ENCODE measurements at regions not wholly inside any gene's neighbourhood (a gene's known extent, or its start where the extent isn't known, plus 50 kb on each side); places are given as distances from the start of the nearest gene placed in this dataset.

GRCh38 chr4:38606587-38606905 lies 57.5 kb upstream of the KLF3 start:
- Histone ChIP-seq H3K27me3 (ENCODE audit: insufficient read depth, low read depth, low read length) (no peaks in the 10 kb centered on the region), H4K20me1 (ENCODE audit: insufficient read depth) (no peaks in the 10 kb centered on the region), H3F3A (ENCODE audit: insufficient read depth, low read length, poor library complexity, severe bottlenecking) (no peaks in the 10 kb centered on the region), H3K4me3 (ENCODE audit: low read length) (no peak overlapping the region), H3K9me3 (ENCODE audit: low read length) (no peaks in the 10 kb centered on the region), H3K27ac (ENCODE audit: low read length) (no peak overlapping the region), H3K4me2 (ENCODE audit: low read length) (no peak overlapping the region), H3K79me2 (replicated peaks; ENCODE audit: insufficient read depth, low read length) (no peaks in the 10 kb centered on the region), H3K36me3 (ENCODE audit: insufficient read depth, low read length) (no peaks in the 10 kb centered on the region), H2AFZ (ENCODE audit: low read depth, low read length) (no peak overlapping the region), H3K9ac (ENCODE audit: low read length) (no peak overlapping the region), H3K9me2 (ENCODE audit: insufficient read depth, low read length) (no peaks in the 10 kb centered on the region)
- no peak for TF ChIP-seq CTCF (IDR thresholded peaks at IDR 0.05; ENCODE audit: poor library complexity, severe bottlenecking)
- no peak for TF ChIP-seq TAF1 (IDR thresholded peaks at IDR 0.05; ENCODE audit: low read depth)
- TF ChIP-seq EZH2 (IDR thresholded peaks at IDR 0.05; ENCODE audit: borderline replicate concordance, insufficient read depth, low read length, poor library complexity, severe bottlenecking), result no peak
- TF ChIP-seq REST (IDR thresholded peaks at IDR 0.05; ENCODE audit: borderline replicate concordance), result no peak
- TF ChIP-seq RAD21 (conservative IDR thresholded peaks at IDR 0.05), result no peak
- no peak for TF ChIP-seq EP300 (conservative IDR thresholded peaks at IDR 0.05; ENCODE audit: poor library complexity, severe bottlenecking)
- no peak for TF ChIP-seq SMC3 (conservative IDR thresholded peaks at IDR 0.05; ENCODE audit: poor library complexity)
- no peak for TF ChIP-seq POLR2AphosphoS5 (IDR thresholded peaks at IDR 0.05)
- no peak for TF ChIP-seq MXI1 (conservative IDR thresholded peaks at IDR 0.05; ENCODE audit: poor library complexity, severe bottlenecking)

GRCh38 chr4:38609614-38610013 lies 54.4 kb upstream of the KLF3 start:
- Histone ChIP-seq H3K4me2 (ENCODE audit: low read length) (no peak overlapping the region), H4K20me1 (ENCODE audit: insufficient read depth) (no peaks in the 10 kb centered on the region), H3K27ac (ENCODE audit: low read length) (no peak overlapping the region), H2AFZ (ENCODE audit: low read depth, low read length) (no peak overlapping the region), H3K9me2 (ENCODE audit: insufficient read depth, low read length) (no peaks in the 10 kb centered on the region), H3K79me2 (replicated peaks; ENCODE audit: insufficient read depth, low read length) (no peaks in the 10 kb centered on the region), H3F3A (ENCODE audit: insufficient read depth, low read length, poor library complexity, severe bottlenecking) (no peaks in the 10 kb centered on the region), H3K9ac (ENCODE audit: low read length) (no peak overlapping the region), H3K27me3 (ENCODE audit: insufficient read depth, low read depth, low read length) (no peaks in the 10 kb centered on the region), H3K4me3 (ENCODE audit: low read length) (no peak overlapping the region), H3K36me3 (ENCODE audit: insufficient read depth, low read length) (no peaks in the 10 kb centered on the region), H3K9me3 (ENCODE audit: low read length) (no peaks in the 10 kb centered on the region)
- TF ChIP-seq TAF1 (IDR thresholded peaks at IDR 0.05; ENCODE audit: low read depth), result no peak
- TF ChIP-seq RAD21 (conservative IDR thresholded peaks at IDR 0.05), result no peak
- TF ChIP-seq EZH2 (IDR thresholded peaks at IDR 0.05; ENCODE audit: borderline replicate concordance, insufficient read depth, low read length, poor library complexity, severe bottlenecking), result no peak
- no peak for TF ChIP-seq POLR2AphosphoS5 (IDR thresholded peaks at IDR 0.05)
- TF ChIP-seq EP300 (conservative IDR thresholded peaks at IDR 0.05; ENCODE audit: poor library complexity, severe bottlenecking), result no peak
- no peak for TF ChIP-seq SMC3 (conservative IDR thresholded peaks at IDR 0.05; ENCODE audit: poor library complexity)
- no peak for TF ChIP-seq MXI1 (conservative IDR thresholded peaks at IDR 0.05; ENCODE audit: poor library complexity, severe bottlenecking)
